Parathyroid adenoma (tissue), 2 donors: ENCODE measurements at regions not wholly inside any gene's neighbourhood (a gene's known extent, or its start where the extent isn't known, plus 50 kb on each side); places are given as distances from the start of the nearest gene placed in this dataset.

Source experiments
- H2AFZ ChIP-seq: fragments of 300-600 bp; sonication (generic); one replicate; pipeline ENCODE4 v1.7.0; 2017; ENCODE audit warnings: antibody characterized with exemption, mild to moderate bottlenecking
- H3K27ac ChIP-seq: fragments of 300-600 bp; sonication (generic); one replicate; pipeline ENCODE4 v1.7.0; 2017
- H3K27me3 ChIP-seq: fragments of 300-600 bp; sonication (generic); one replicate; pipeline ENCODE4 v1.7.0; 2017; ENCODE audit warnings: low read length; ENCODE audit not compliant: control insufficient read depth, insufficient read depth
- H3K36me3 ChIP-seq: fragments of 300-600 bp; sonication (generic); one replicate; pipeline ENCODE4 v1.7.0; 2017; ENCODE audit warnings: low read length; ENCODE audit not compliant: control insufficient read depth, insufficient read depth
- H3K4me1 ChIP-seq: fragments of 300-600 bp; sonication (generic); one replicate; pipeline ENCODE4 v1.7.0; 2017; ENCODE audit warnings: control low read depth
- H3K4me2 ChIP-seq: fragments of 300-600 bp; sonication (generic); one replicate; pipeline ENCODE4 v1.7.0; 2017; ENCODE audit warnings: low read length
- H3K4me3 ChIP-seq: fragments of 300-600 bp; sonication (generic); one replicate; pipeline ENCODE4 v1.7.0; 2017; ENCODE audit warnings: low read depth, low read length
- H3K79me2 ChIP-seq: fragments of 300-600 bp; sonication (generic); one replicate; pipeline ENCODE4 v1.7.0; 2017; ENCODE audit warnings: control low read depth
- H3K9ac ChIP-seq: fragments of 300-600 bp; sonication (generic); one replicate; pipeline ENCODE4 v1.7.0; 2017; ENCODE audit warnings: mild to moderate bottlenecking
- H3K9me3 ChIP-seq: fragments of 300-600 bp; sonication (generic); one replicate; pipeline ENCODE4 v1.7.0; 2017; ENCODE audit warnings: low read length; ENCODE audit not compliant: control insufficient read depth
- CTCF ChIP-seq: fragments of 300-600 bp; sonication (generic); IDR thresholded peaks from one replicate; pipeline ENCODE4 v1.7.0; 2017; ENCODE audit warnings: antibody characterized with exemption, mild to moderate bottlenecking
- donor health status: primary hyperparathyroidism.

GRCh38 chr11:119504371-119504770 is 81.4 kb upstream of the THY1 start:
- Histone ChIP-seq H3K9ac (no peak overlapping the region), H3K4me2 (no peak overlapping the region), H3K79me2 (no peaks in the 10 kb centered on the region), H3K27ac (no peak overlapping the region), H3K9me3 (no peaks in the 10 kb centered on the region), H3K36me3 (no peaks in the 10 kb centered on the region), H3K4me3 (no peak overlapping the region), H3K27me3 (no peaks in the 10 kb centered on the region), H3K4me1 (no peaks in the 10 kb centered on the region), H2AFZ (no peak overlapping the region)
- TF ChIP-seq CTCF, result no peak

GRCh38 chr11:119501777-119502405 is 78.9 kb upstream of the THY1 start:
- no peaks in the 10 kb centered on the region for H3K36me3 ChIP-seq
- no peaks in the 10 kb centered on the region for H3K4me1 ChIP-seq
- no peak overlapping the region for H3K4me3 ChIP-seq
- H3K27me3 ChIP-seq, result no peaks in the 10 kb centered on the region
- H3K9ac ChIP-seq, result no peak overlapping the region
- no peaks in the 10 kb centered on the region for H3K9me3 ChIP-seq
- no peak for TF ChIP-seq CTCF
- no peak overlapping the region for H3K4me2 ChIP-seq
- H3K79me2 ChIP-seq, result no peaks in the 10 kb centered on the region
- H2AFZ ChIP-seq, result no peak overlapping the region
- no peak overlapping the region for H3K27ac ChIP-seq

- Histone ChIP-seq H3K4me3 (no peak overlapping the region), H3K9ac (no peak overlapping the region), H3K36me3 (no peaks in the 10 kb centered on the region), H2AFZ (no peak overlapping the region), H3K27ac (no peak overlapping the region), H3K4me1 (no peaks in the 10 kb centered on the region), H3K9me3 (no peaks in the 10 kb centered on the region), H3K27me3 (no peaks in the 10 kb centered on the region), H3K79me2 (no peaks in the 10 kb centered on the region), H3K4me2 (no peak overlapping the region)
- no peak for TF ChIP-seq CTCF
Observed at GRCh38 chr11:119497717-119498116, 74.7 kb upstream of the THY1 start.

- no peak for TF ChIP-seq CTCF
- Histone ChIP-seq H3K27ac (no peak overlapping the region), H3K27me3 (no peaks in the 10 kb centered on the region)
Observed at GRCh38 chr11:119496997-119497396, 74.0 kb upstream of the THY1 start.

GRCh38 chr11:119496469-119496868 is 73.5 kb upstream of the THY1 start:
- Histone ChIP-seq H3K4me3 (no peak overlapping the region), H3K4me1 (no peaks in the 10 kb centered on the region), H3K36me3 (no peaks in the 10 kb centered on the region), H2AFZ (no peak overlapping the region), H3K9ac (no peak overlapping the region), H3K79me2 (no peaks in the 10 kb centered on the region), H3K4me2 (no peak overlapping the region), H3K27ac (no peak overlapping the region), H3K27me3 (no peaks in the 10 kb centered on the region), H3K9me3 (no peaks in the 10 kb centered on the region)
- no peak for TF ChIP-seq CTCF

More at GRCh38 chr11:119496997-119497396, 74.0 kb upstream of the THY1 start:
- H3K4me3 ChIP-seq, result no peak overlapping the region
- no peak overlapping the region for H3K9ac ChIP-seq
- no peaks in the 10 kb centered on the region for H3K36me3 ChIP-seq
- H3K4me1 ChIP-seq, result no peaks in the 10 kb centered on the region
- H3K4me2 ChIP-seq, result no peak overlapping the region
- no peaks in the 10 kb centered on the region for H3K9me3 ChIP-seq
- H2AFZ ChIP-seq, result no peak overlapping the region
- no peaks in the 10 kb centered on the region for H3K79me2 ChIP-seq
